Lower lobe of right lung (tissue), 2 donors: ENCODE measurements at regions not wholly inside any gene's neighbourhood (a gene's known extent, or its start where the extent isn't known, plus 50 kb on each side); places are given as distances from the start of the nearest gene placed in this dataset.
"Not testable (repeated sequence)": the region's sequence is repeated elsewhere in the genome, so short reads cannot be mapped to it uniquely, and the experiment has no call there.

ENCODE experiments used
- ATAC-seq, 2 donors: fragments of 200-7000 bp; cut with Tn5 transposase; one replicate each; pipeline ENCODE4 v1.9.1; 2020 to 2022; ENCODE audit warnings: mild to moderate bottlenecking in 2 of 2, moderate library complexity in 2 of 2
- DNase-seq: peaks from one replicate; pipeline ENCODE4 v3.0.0-alpha.2; 2020
- H3K27ac ChIP-seq: fragments of 200-600 bp; one replicate; pipeline ENCODE4 v1.8.0; 2022
- H3K27me3 ChIP-seq: fragments of 200-600 bp; one replicate; pipeline ENCODE4 v1.8.0; 2022; ENCODE audit warnings: low read depth
- H3K36me3 ChIP-seq: fragments of 200-600 bp; one replicate; pipeline ENCODE4 v1.8.0; 2022; ENCODE audit warnings: mild to moderate bottlenecking
- H3K4me1 ChIP-seq: fragments of 200-600 bp; one replicate; pipeline ENCODE4 v1.8.0; 2022
- H3K4me3 ChIP-seq: fragments of 200-600 bp; one replicate; pipeline ENCODE4 v1.8.0; 2022; ENCODE audit warnings: mild to moderate bottlenecking
- H3K9me3 ChIP-seq: fragments of 200-600 bp; one replicate; pipeline ENCODE4 v1.8.0; 2022
- CTCF ChIP-seq: fragments of 200-600 bp; IDR thresholded peaks from one replicate; pipeline ENCODE4 v1.8.0; 2022; ENCODE audit warnings: antibody characterized with exemption, mild to moderate bottlenecking
- intact Hi-C: fragments of 100-400 bp; cut with DNase I; formaldehyde crosslinking; loops from one replicate; pipeline ENCODE4 v1.11.0; 2022
- donor health status: DM: no; HTN: yes; CAD: no; lungs with severe emphysema.

- Histone ChIP-seq H3K4me3 (no peak overlapping the region), H3K27me3 (no peaks in the 10 kb centered on the region), H3K36me3 (no peaks in the 10 kb centered on the region), H3K4me1 (no peaks in the 10 kb centered on the region), H3K9me3 (no peaks in the 10 kb centered on the region), H3K27ac (no peak overlapping the region)
- DNase-seq = no peak
- intact Hi-C loops = no loop called here
- ATAC-seq = no peak
- no peak for TF ChIP-seq CTCF
Measured at GRCh38 chrX:85808217-85808616, 239.1 kb downstream of the CHM start.

GRCh38 chrX:85772391-85772790 is 275.0 kb downstream of the CHM start:
- H3K36me3 ChIP-seq, H3K9me3 ChIP-seq, H3K27ac ChIP-seq, ATAC-seq, H3K4me1 ChIP-seq, intact Hi-C loops, DNase-seq, H3K4me3 ChIP-seq, H3K27me3 ChIP-seq: not testable (repeated sequence)

GRCh38 chrX:85765651-85766050 is 281.7 kb downstream of the CHM start:
- no peak for TF ChIP-seq CTCF
- DNase-seq = no peak
- Histone ChIP-seq H3K9me3 (no peaks in the 10 kb centered on the region), H3K4me3 (no peak overlapping the region), H3K27ac (no peak overlapping the region), H3K27me3 (no peaks in the 10 kb centered on the region), H3K36me3 (no peaks in the 10 kb centered on the region), H3K4me1 (no peaks in the 10 kb centered on the region)
- intact Hi-C loops = no loop called here
- ATAC-seq = no peak

GRCh38 chrX:85723025-85723424 is 324.3 kb downstream of the CHM start:
- H3K27ac ChIP-seq, H3K4me1 ChIP-seq, H3K9me3 ChIP-seq, H3K27me3 ChIP-seq, H3K36me3 ChIP-seq, intact Hi-C loops, H3K4me3 ChIP-seq, DNase-seq, ATAC-seq: not testable (repeated sequence)

- H3K4me1 ChIP-seq, H3K27me3 ChIP-seq, H3K36me3 ChIP-seq, DNase-seq, H3K27ac ChIP-seq, H3K4me3 ChIP-seq, ATAC-seq, intact Hi-C loops, H3K9me3 ChIP-seq: not testable (repeated sequence)
Measured at GRCh38 chrX:85703233-85703632, 323.8 kb upstream of the POF1B start.

GRCh38 chrX:85698921-85699320 is 319.5 kb upstream of the POF1B start:
- Histone ChIP-seq H3K4me1 (no peaks in the 10 kb centered on the region), H3K36me3 (no peaks in the 10 kb centered on the region), H3K27me3 (no peaks in the 10 kb centered on the region), H3K4me3 (no peak overlapping the region), H3K27ac (no peak overlapping the region), H3K9me3 (no peaks in the 10 kb centered on the region)
- intact Hi-C loops = no loop called here
- no peak for ATAC-seq
- TF ChIP-seq CTCF = no peak
- DNase-seq = no peak

GRCh38 chrX:85685843-85686242 is 306.4 kb upstream of the POF1B start:
- H3K27ac ChIP-seq = no peak overlapping the region
- no peaks in the 10 kb centered on the region for H3K4me1 ChIP-seq
- H3K9me3 ChIP-seq = no peaks in the 10 kb centered on the region
- H3K27me3 ChIP-seq = no peaks in the 10 kb centered on the region
- no peak for DNase-seq
- no peaks in the 10 kb centered on the region for H3K36me3 ChIP-seq
- no peak overlapping the region for H3K4me3 ChIP-seq
- TF ChIP-seq CTCF = no peak
- intact Hi-C loops = no loop called here
- ATAC-seq = no peak
